Colon (tissue), 2 donors: ENCODE measurements at regions not wholly inside any gene's neighbourhood (a gene's known extent, or its start where the extent isn't known, plus 50 kb on each side); places are given as distances from the start of the nearest gene placed in this dataset.

Experiments used
- FAIRE-seq: peaks from 2 replicates; lab custom pipeline; 2012; peaks lifted over from hg19 to GRCh38; lab: Jason Lieb, UNC
- donor health status: control.
- donor health status: control.

DNA sequence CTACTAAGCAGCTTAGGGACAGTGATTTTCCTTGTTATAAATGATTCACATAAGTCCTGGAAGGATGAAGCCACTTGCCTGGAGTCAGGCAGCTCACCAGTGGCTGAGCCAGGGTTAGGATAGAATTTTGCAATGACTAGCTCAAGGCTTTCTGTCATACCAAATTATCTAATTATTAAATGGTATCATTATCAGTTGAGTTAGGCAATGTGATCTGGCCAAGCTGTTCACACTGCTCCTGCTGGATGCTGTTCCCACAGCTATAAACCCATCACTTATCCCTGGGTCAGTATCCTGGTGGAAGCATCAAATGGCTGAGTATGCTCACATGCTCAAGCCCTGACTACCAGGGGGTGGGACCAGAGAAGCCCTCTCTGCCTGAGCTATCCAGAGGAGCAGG lies 235.2 kb downstream of the MTX2 start:
- FAIRE-seq: no peak

DNA sequence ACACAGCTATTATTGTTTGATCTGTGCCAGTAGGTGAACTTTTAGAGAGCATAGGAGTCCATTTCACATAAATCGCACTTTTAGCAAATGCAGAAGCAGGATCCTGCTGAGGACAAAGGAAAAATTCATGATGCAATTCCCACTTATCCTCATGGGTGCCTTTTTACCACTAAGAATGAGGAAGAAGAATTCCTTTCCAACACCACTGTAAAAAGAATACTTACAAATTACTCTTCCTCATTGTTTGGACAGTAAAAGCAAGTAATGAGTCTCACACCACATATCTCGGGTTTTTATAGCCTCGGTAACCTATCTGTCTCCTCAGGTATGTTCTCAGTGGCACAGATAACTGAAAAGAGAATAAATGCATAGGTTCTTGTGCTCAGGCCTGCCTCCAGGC lies 238.5 kb downstream of the MTX2 start:
- FAIRE-seq: no peak

DNA sequence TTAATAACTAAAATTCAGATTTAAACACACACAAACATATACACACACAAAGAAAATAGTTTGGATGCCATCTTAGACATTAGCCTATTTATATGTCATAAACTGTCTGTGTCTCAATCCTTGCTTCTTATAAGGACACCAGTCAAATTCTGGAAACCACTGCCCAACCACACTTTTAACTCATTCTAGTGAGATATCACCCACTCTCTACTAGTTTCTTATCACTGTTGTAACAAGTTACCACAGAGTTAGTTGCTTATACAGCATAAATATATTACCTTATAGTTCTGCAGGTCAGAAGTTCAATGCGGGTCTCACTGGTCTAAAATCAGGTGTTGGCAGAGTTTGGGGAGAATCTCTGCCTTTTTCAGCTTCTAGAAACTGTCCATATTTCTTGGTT lies 239.1 kb downstream of the MTX2 start:
- no peak for FAIRE-seq

DNA sequence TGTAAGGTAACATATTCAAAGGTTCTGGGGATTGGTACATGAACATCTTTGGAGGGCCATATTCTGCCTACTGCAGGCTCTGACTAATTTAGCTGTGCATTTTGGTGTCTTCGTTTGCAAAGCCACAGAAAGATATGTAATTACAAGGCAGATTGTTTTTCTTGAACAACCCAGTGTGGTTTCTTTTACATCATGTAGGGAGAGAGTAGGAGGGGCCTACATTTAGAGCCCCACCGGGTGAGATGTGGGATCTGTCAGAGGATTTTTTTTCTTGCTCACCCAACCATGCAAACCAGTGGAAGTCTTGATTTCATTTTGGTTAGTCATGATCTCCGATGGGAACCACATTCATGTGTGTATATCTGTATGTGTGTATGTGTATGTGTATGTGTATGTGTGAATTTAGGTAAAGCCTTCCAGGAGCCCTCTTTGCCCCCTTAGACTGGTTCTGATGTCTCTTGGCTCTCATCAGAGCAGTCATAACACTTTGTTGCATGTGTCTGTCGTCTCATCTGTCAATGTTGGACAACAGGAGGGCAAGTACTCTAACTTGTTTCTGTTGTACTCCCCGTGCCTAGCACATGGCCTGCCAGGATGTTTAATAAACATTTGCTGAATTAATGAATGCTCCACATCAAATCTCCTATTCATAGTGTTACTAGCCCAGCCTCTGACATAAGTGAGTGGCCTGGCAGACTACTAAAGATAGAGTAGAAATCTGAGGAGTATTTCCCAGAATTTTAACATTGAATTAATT lies 239.9 kb downstream of the MTX2 start:
- no peak for FAIRE-seq

DNA sequence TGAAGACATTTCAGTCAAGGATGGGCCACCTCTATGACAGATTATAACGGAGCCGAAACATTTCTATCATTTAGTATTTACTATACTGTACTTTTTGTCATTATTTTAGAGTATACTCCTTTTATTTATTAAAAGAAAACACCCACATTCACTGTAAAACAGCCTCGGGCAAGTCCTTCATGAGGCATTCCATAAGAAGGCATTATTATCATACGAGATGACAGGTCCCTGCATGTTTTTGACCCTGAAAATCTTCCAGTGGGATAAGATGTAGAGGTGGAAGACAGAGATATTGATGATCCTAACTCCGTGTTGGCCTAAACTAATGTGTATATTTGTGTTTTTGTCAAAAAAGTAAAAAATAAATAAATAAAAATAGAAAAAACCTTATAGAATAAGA lies 245.0 kb downstream of the MTX2 start:
- FAIRE-seq: no peak

DNA sequence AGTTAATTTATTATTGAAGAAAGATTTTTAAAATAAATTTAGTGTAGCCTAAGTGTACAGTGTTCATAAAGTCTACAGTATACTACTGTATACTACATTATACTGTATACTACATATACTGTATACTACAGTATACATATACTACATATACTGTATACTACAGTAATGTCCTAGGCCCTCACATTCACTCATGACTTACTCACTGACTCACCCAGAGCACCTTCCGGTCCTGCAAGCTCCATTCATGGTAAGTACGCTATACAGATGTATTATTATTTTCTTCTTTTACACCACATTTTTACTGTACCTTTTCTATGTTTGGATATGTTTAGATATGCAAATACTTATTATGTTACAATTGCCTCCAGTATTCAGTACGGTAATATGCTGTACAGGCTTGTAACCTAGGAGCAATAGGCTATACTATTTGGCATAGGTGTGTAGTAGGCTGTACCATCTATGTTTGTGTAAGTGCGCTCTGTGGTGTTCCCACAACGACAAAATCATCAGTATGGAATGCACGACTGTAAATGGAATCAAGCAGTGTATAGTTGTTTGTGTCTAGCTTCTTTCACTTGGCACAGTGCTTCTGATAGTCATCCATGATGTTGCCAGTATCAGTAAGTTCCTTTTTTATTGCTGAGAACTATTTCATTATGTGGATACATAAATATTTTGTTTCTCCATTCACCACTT lies 245.7 kb downstream of the MTX2 start:
- FAIRE-seq: no peak

DNA sequence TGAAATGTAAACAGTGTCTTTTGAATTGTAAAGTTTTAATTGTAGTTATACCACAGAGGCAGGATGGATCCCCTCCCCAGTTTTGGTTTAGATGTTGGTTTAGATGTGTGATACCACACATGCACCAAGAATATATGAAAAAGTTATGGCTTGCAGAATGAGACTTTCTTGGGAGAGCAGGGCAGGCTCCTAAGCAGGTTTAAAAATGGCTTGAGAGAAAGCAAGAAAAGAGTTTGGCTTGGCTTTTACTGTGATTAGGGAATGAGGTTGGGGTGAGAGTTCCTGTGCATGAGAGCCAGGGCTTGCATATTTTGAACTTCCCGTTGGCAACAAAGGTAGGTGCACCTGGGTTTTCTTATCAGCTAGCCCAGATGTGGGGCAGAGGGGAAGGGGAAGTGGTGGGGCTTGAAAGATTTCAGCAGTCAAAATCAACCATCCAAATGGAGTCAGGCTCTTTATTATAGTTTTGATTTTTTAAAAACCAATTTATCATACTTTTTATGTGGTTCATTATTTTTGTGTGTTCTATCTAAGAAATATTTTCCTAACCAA lies 246.9 kb downstream of the MTX2 start:
- no peak for FAIRE-seq

DNA sequence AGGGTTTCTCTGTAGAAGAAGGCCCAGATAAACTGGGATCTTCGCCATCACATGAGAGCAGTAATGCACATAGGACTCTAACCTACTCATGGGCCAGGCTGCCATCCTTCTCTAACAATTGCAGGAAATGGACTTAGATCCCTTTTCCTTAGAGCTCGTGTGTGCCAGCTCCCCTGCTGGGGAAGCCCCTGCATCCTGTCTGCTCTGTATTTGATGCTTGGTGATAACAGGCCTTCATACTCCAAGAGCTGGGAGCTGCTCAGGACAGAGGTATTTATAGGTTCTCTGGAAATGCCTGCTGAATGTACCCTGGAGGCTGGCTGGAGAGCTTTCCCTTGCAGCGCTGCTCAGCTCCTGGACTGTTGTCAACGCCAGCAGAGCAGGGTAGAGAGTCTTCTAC lies 249.6 kb downstream of the MTX2 start:
- FAIRE-seq: no peak

DNA sequence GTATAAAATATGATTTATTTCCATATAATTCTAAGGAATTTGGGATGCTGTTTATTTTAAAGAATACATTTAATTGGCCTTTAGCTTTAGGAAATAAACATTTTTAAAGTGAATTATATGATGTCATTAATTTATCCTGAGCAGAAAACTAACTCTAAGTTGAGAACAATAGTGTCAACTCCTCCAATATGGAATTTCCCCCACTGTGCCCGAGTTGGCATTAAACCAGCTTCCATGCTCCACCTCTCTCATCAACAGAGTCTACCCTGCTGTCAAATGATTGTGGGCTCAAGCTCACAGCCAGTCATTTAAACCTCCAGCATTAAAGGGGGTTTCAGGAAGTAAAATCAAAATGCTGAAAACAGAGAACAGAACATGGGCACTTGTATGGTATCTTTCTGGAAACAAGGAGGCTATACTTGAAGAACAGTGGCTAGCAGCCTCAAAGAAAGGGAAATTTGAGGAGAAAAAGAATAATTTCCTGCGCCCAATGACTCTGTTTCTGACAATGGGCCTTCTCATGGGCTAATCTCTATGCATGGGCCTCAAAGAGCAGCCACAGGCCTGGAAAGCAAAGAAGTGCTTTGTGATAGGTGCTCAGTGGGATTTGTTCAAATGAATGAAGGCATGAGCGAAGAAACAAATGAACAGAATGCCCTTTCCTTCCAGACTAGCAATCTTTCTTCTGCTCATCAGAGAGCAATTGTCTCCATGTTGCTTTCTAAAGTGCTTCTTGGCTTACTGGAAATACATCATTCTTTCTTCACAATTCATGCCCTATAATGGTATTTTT lies 252.8 kb downstream of the MTX2 start:
- no peak for FAIRE-seq

DNA sequence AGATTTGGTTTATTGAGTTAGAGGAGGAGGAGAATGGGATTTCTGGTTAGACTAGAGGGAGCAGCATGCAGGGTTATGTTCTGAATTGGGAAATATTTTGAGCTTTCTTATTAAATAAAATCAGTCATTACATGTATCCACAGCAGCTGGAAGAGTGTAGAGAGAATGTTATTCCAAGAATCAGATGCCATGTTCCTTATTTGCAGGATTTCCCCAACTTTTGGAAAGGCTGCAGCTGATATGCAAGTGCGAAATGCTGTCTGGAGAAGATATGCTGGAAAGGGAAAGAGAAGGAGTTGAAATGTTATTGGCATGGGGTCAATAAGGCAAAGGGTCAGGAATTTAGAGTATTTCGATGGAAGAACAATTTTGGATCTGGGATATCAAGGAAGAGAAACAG lies 255.8 kb downstream of the MTX2 start:
- no peak for FAIRE-seq

DNA sequence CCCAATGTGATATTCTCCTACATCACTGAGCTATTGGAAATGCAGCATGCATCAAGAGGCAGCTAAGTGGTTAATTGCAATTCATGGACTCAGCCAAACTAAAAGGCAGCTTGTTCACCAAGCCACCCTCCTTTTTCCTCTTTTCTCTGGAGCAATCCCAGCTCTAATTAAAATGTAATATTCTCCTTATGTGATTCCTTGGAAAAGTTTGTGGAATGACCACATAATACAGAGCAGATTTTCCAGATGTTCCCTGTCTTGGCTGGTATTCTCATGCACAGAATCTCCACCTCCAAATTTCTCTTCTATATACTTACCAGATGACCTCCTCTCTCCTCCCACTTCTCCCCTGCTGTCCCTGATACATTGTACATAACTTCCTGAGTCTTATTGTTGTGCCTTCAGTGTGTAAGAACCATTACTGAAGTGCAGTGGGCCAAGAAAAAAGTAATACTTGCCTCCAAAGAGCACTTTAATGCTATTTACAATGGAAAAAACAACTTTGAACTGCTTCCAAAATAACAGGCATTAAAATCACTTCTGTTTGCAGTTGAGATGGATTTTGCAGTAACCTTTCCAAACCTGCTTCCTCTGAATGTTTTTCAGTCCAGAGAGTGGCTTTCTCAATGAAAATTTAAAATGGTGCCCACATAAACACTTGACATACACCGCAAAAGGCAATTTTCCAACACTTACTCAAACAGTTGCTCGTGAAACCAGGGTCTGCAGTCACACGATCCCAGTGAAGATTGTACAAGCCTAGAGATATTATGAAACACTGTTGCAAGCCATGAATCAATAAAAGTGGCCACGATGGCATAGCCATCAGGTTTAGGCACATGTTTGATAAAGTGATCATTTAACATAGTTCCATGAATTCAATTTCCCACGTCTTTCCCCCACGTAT lies 258.0 kb downstream of the MTX2 start:
- FAIRE-seq: no peak

DNA sequence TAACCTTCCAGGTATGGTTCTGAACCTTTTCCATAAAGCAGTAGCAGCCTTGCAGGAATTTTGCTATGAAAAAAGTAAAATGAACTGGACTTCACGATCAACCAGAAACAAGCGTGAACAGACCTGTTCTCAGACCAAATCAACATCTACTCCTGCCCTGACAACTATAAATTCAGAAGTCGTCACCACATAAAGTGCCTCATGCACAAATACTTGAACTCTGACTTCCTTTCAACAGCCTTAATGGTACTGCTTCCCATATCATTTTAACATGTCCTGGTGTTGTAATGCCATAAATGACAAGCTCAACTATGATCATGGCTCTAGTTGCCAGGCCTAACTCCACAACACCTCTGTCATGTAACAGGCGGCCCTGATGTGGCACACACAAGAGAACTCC lies 262.4 kb downstream of the MTX2 start:
- FAIRE-seq: no peak

DNA sequence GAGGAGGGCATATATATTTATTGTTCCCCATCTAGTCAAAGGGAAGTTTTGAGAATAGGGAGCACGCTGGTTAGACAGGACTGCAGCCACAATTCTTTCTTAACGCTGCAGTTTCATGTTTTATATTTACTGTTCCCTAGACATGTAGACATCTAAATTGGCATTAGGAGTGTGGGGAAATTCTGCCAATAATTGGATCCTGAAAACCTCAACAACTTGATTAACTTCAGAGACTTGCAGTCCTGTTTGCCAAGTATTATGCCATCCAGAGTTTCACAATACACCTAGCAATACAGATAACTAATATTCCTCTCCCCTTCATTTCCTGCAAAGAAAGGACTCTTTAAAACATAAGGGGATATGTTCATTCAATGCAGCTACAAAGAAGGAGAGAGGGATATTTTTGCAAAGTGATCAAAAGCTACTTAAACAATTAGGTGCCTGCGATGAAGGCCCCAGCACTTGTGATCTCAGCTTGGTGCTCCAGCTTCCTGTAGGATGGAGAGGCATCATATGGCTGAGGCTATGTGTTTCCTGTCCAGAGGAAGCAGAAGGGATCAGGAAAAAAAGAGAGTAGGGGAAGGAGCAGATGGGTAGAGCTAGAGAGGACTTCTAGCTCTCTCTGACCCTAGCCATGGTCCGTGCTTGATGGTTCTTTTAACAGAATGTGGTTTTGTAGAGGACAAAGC lies 264.4 kb downstream of the MTX2 start:
- FAIRE-seq: no peak

DNA sequence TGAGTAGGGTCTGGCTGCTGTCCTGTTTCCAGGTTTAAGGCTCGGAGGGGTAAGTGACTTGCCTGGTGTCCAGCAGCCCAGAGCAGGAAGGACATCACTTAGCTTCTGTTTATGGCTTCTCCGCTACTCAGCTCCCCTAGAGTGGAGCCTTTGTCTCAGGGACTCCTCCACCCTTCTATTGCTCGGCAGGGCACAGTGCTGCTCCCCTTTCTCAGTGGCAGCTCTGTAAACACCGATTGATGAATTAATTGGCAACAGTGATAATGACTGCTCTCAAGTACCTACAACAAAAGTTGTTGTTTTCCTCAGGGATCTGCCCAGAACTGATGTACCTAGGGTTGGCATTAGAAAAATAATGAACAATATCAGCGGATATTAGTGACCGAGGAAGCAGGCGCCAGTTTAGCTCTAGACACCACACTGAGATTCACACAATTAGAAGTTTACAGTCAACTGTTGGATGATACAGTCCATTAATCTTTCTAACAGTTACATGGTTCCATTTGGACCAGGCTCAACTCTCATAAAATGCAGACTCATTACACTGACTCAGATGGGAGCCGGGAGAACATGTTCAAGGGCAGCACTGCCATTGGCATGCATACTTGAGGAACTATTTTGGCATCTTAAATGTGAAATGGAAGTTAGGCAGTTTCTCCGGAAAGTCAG lies 265.7 kb downstream of the MTX2 start:
- no peak for FAIRE-seq

DNA sequence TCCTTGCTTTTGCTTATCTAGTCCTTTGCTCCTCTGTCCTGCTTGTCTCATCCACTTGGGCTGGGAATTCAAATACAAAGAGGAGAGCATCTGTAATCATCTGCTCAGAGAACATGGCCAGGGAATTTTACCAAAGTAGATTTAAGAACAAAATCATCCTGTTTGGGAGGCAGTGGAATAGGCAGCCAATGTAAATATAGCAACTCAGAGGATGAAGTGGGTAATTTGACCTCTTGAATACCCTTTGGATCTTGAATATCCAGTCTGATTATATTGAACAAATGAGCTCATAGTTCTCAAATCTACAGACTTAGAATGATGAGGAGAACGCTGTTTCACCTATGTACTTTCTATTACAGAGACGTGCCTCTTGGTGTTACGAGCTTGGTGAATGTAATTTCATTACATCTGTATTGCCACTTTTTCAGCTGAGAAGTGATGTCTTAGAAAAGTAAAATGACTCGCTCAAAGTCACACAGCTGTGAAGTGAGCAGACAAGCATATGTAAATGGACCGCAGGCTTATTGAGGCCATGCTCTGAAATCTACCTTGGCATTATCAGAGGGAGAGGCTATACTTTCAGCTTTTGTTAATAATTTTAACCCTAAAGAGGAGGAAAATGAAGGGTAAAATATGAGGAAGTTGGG lies 266.3 kb downstream of the MTX2 start:
- no peak for FAIRE-seq

DNA sequence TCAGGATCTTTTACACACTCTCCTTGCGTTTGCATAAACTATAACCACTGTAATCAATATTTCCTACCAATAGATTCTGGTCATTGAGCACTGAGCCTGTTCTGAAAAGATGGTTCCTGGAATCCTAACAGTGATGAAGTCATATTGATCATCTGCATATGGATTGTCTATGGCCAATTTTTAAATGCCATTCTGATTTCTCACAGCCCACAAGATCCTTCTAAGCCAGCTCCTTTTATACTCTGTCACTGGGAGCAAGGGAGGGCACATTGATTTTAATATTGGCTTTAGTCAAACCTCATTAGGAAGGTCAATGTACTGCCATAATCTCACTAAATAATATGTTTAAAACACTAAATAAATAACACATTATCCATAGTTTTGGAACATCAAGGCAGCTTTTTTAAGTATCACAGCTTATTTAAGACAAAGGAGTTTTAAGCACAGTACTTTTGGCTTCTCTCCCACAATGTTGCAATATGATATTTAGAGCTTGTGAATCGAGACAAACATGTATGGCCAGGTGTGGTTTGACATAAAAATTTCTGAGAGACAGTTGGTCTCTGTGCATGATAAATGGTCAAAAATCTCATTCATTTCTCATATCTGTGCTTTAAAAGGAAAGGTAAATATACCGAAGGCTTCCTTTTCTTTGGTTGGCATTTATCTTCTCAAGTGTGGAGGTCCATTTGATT lies 267.3 kb downstream of the MTX2 start:
- FAIRE-seq: no peak

DNA sequence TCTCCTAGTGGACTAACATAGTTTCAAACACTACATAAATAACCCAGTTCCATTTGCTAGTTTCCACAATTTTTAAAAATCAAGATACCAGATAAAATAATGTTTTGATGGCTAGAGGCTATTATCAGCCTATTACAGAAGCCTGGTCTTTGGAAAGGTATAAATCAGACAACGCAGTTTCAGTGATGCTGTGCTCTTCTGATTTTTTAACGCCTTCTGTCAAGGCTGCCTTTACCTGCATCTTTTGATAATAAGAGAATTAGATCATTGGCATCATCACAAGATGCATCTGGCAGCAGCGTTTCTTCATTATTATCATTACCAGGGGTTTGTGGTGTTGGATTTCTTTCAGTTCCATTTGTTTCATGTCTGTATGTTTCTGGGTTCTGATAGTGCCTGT lies 268.7 kb downstream of the MTX2 start:
- no peak for FAIRE-seq

DNA sequence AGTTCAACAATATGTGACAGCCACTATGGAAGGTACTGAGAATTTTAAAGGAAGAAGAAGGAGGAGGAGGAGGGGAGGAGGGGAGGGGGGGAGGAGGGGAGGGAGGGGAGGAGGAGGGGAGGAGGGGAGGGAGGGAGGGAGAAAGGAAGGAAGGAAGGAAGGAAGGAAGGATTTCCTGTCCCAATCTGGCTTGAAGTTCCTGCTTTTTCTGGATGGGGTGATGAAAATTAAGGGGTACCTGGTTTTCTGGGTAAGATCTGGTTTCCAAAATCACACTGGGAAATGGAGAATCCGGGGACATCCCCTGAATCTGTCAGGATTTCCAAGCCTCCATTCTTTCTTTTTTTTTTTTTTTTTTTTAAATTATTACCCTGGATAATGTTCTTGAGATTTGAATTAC lies 271.8 kb downstream of the MTX2 start:
- FAIRE-seq: no peak

DNA sequence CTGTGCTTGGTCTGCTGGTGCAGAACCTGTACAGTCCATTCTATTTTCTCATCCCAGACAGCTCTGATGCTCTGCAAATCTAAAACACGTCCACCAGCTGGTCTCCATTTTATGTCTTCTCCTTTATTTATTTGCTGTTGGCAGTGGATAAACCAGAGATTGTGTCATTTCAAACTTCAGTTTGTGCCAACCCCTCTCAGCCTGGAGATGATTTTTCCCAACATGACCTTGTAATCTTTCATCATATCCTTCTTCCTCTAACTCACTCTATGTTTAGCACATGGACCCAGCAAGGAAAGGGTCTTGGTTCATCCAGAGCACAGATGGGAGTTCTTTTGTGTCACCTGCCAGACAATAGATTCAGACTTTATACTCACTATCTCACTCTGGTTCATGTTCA lies 273.2 kb downstream of the MTX2 start:
- FAIRE-seq: no peak

DNA sequence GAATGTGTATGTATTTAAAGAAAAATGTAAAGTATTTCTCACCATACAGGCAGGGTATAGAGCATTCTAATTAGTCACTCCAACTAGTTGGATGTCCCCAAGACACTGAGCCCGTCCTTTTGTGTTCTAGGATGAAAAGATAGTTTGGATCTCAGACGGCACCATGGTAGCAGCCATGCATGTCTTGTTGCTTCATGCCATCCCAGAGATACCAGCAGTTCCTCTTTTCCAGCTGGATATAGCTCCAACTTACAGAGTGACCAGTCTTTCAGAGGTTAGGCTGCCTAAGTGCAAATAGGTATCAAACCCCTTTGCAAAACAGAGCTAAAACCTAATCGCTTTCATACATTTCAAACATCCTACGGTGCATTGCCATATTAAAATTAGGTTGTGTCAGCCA lies 275.3 kb downstream of the MTX2 start:
- FAIRE-seq: no peak
